Transverse colon (tissue), 4 donors: ENCODE measurements at regions not wholly inside any gene's neighbourhood (a gene's known extent, or its start where the extent isn't known, plus 50 kb on each side); places are given as distances from the start of the nearest gene placed in this dataset.

Source experiments
- DNase-seq: peaks from one replicate; pipeline ENCODE4 v3.0.0-alpha.2; 2019
- H3K27ac ChIP-seq, 4 donors: fragments of 200-600 bp; sonication (generic); 2 replicates each; pipeline ENCODE4 v1.5.1; 2016 to 2018; ENCODE audit warnings: inconsistent platforms in 4 of 4
- H3K27me3 ChIP-seq: fragments of 200-600 bp; sonication (generic); 2 replicates; pipeline ENCODE4 v1.5.1; 2017; ENCODE audit warnings: inconsistent platforms
- H3K36me3 ChIP-seq, 4 donors: fragments of 200-600 bp; sonication (generic); 2 replicates each; pipeline ENCODE4 v1.5.1; 2017 to 2019; ENCODE audit warnings: inconsistent platforms in 4 of 4
- H3K4me1 ChIP-seq, 4 donors: fragments of 200-600 bp; sonication (generic); 2 replicates each; pipeline ENCODE4 v1.5.1; 2017 to 2020; ENCODE audit warnings: inconsistent platforms in 4 of 4
- H3K4me3 ChIP-seq, 4 donors: fragments of 200-600 bp; sonication (generic); 1 replicate in 1 of 4; 2 replicates in 3 of 4; pipeline versions ENCODE4 v1.5.1 to v1.6.1; 2017 to 2019; ENCODE audit warnings: inconsistent platforms in 4 of 4
- H3K9me3 ChIP-seq, 2 donors: fragments of 200-600 bp; sonication (generic); 2 replicates each; pipeline ENCODE4 v1.5.1; 2017 to 2019; ENCODE audit warnings: inconsistent platforms in 2 of 2
- EP300 ChIP-seq: sonication (generic); formaldehyde crosslinking; IDR thresholded peaks from one replicate; pipeline ENCODE4 v1.6.1; 2017; ENCODE audit warnings: antibody characterized with exemption, low read depth
- POLR2A ChIP-seq: fragments of 450-650 bp; IDR thresholded peaks from one replicate; pipeline ENCODE4 v1.6.1; 2016; ENCODE audit warnings: antibody characterized with exemption, mild to moderate bottlenecking, moderate library complexity
- POLR2AphosphoS5 ChIP-seq, 3 donors: sonication (generic); formaldehyde crosslinking; IDR thresholded peaks; one replicate each; pipeline ENCODE4 v1.6.1; 2016; ENCODE audit warnings: antibody characterized with exemption in 3 of 3
- WGBS, 2 donors: methylation state at CpG; one replicate each; pipeline ENCODE4 v1.1.5; 2018; ENCODE audit warnings: low coverage in 1 of 2; 5-methylcytosine and 5-hydroxymethylcytosine counted together
- in situ Hi-C, 4 donors: fragments of 200-750 bp; cut with MboI; loops; one replicate each; pipeline versions ENCODE4 v1.15.0 to v1.15.1; 2017; ENCODE audit warnings: low sequenced_read_pairs in 3 of 4, low pct_ligation_motif_present in 1 of 4, low pct_unique_long_range_greater_than_20kb in 1 of 4
- intact Hi-C: fragments of 100-400 bp; cut with DNase I; formaldehyde crosslinking; loops from one replicate; pipeline ENCODE4 v1.15.1; 2023; ENCODE audit warnings: low total_unique reads
- TF ChIP-seq, protein P1 (sequence below), 5 experiments: fragments of 200-600 bp in 3 of 5; fragments of 450-650 bp in 2 of 5; sonication (generic) in 3 of 5; IDR thresholded peaks; 1 replicate in 2 of 5; 2 replicates in 3 of 5; pipeline ENCODE4 v1.5.1; 2016 to 2017; ENCODE audit warnings: antibody characterized with exemption in 5 of 5, inconsistent platforms in 3 of 5, mild to moderate bottlenecking in 2 of 5, moderate library complexity in 1 of 5

DNA sequence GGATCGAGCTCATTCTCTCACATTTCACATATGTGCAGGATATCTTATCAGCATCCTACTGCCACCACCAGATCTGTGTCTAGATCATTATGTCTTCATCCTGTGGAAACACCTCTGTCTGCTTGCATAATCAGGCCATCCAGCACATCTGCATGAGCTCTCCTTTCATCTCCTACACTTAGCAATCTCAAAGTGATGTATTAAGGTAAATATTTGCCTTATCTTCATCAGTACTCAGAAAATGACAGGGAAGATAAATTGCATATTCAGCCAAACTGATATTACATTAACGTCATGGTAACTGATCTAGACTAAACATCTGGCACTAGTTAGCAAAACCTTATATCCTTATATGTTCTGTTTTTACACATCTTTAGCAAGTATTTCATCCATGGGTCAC lies 207.3 kb upstream of the PABPC4L start:
- H3K4me3 ChIP-seq: no peak overlapping the region
- H3K27me3 ChIP-seq: no peaks in the 10 kb centered on the region
- intact Hi-C loops (no loop called here), in situ Hi-C loops (no loop called here)
- no peaks in the 10 kb centered on the region for H3K4me1 ChIP-seq
- WGBS, 2 donors: 55 to 70% methylated on average over 2 of the region's 2 CpGs
- no peaks in the 10 kb centered on the region for H3K36me3 ChIP-seq
- DNase-seq: no peak
- TF ChIP-seq, protein P1, sequence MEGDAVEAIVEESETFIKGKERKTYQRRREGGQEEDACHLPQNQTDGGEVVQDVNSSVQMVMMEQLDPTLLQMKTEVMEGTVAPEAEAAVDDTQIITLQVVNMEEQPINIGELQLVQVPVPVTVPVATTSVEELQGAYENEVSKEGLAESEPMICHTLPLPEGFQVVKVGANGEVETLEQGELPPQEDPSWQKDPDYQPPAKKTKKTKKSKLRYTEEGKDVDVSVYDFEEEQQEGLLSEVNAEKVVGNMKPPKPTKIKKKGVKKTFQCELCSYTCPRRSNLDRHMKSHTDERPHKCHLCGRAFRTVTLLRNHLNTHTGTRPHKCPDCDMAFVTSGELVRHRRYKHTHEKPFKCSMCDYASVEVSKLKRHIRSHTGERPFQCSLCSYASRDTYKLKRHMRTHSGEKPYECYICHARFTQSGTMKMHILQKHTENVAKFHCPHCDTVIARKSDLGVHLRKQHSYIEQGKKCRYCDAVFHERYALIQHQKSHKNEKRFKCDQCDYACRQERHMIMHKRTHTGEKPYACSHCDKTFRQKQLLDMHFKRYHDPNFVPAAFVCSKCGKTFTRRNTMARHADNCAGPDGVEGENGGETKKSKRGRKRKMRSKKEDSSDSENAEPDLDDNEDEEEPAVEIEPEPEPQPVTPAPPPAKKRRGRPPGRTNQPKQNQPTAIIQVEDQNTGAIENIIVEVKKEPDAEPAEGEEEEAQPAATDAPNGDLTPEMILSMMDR (IDR thresholded peaks at IDR 0.05): no peak
- TF ChIP-seq POLR2AphosphoS5 (IDR thresholded peaks at IDR 0.05): no peak
- TF ChIP-seq EP300: no peak
- TF ChIP-seq POLR2A: no peak
- H3K9me3 ChIP-seq: no peaks in the 10 kb centered on the region
- H3K27ac ChIP-seq: no peak overlapping the region

DNA sequence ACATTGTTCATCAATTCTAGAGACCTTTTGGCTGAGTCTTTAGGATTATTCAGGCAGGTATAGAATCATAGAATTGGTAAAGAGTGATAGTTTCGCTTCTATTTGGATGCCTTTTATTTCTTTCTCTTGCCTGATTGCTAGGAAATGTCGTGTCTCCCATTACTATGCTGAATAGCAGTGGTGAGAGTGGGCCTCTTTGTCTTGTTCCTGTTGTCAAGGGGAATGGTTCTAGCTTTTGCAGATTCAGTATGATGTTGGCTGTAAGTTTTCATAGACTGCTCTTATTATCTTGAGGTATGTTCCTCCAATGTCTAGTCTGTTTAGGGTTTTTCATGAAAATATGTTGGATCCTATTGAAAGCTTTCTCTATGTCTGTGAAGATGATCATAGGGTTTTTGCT lies 200.2 kb upstream of the PABPC4L start:
- DNase-seq: no peak
- intact Hi-C loops: no loop called here
- in situ Hi-C loops: no loop called here
- H3K27ac ChIP-seq: no peak overlapping the region
- H3K4me1 ChIP-seq: no peaks in the 10 kb centered on the region
- no peaks in the 10 kb centered on the region for H3K36me3 ChIP-seq
- H3K27me3 ChIP-seq: no peaks in the 10 kb centered on the region
- WGBS, 2 donors: 59 to 76% methylated on average over 2 of the region's 2 CpGs
- TF ChIP-seq POLR2A (no peak), EP300 (no peak), POLR2AphosphoS5 (IDR thresholded peaks at IDR 0.05) (no peak)
- TF ChIP-seq, protein P1 (IDR thresholded peaks at IDR 0.05): no peak
- no peaks in the 10 kb centered on the region for H3K9me3 ChIP-seq
- H3K4me3 ChIP-seq: no peak overlapping the region

- intact Hi-C loops (no loop called here), in situ Hi-C loops (no loop called here)
- Histone ChIP-seq H3K9me3 (no peaks in the 10 kb centered on the region), H3K36me3 (no peaks in the 10 kb centered on the region), H3K27me3 (no peaks in the 10 kb centered on the region), H3K4me3 (no peak overlapping the region), H3K4me1 (no peaks in the 10 kb centered on the region), H3K27ac (no peak overlapping the region)
- no peak for DNase-seq
- TF ChIP-seq POLR2A (no peak), EP300 (no peak), POLR2AphosphoS5 (IDR thresholded peaks at IDR 0.05) (no peak)
- TF ChIP-seq, protein P1 (IDR thresholded peaks at IDR 0.05): no peak
- WGBS, 2 donors: 82 to 97% methylated on average over 2 of the region's 2 CpGs
Measured at GRCh38 chr4:134393592-134393991, 192.0 kb upstream of the PABPC4L start.

GRCh38 chr4:134390319-134390718 lies 188.7 kb upstream of the PABPC4L start:
- in situ Hi-C loops: no loop called here
- intact Hi-C loops: no loop called here

More at GRCh38 chr4:134390319-134390718, 188.7 kb upstream of the PABPC4L start:
- Histone ChIP-seq H3K27ac (no peak overlapping the region), H3K9me3 (no peaks in the 10 kb centered on the region), H3K36me3 (no peaks in the 10 kb centered on the region), H3K4me1 (no peaks in the 10 kb centered on the region), H3K27me3 (no peaks in the 10 kb centered on the region), H3K4me3 (no peak overlapping the region)
- 55 to 60% methylated on average over 1 to 2 of the region's 2 CpGs for WGBS, 2 donors
- TF ChIP-seq, protein P1 (IDR thresholded peaks at IDR 0.05): no peak
- TF ChIP-seq POLR2A: no peak
- no peak for TF ChIP-seq EP300
- no peak for TF ChIP-seq POLR2AphosphoS5 (IDR thresholded peaks at IDR 0.05)
- no peak for DNase-seq
